H1 (cell line): ENCODE measurements at regions not wholly inside any gene's neighbourhood (a gene's known extent, or its start where the extent isn't known, plus 50 kb on each side); places are given as distances from the start of the nearest gene placed in this dataset.

ENCODE experiments used
- CTCF ChIA-PET: fragments of 300-600 bp; sonication (Branson Sonifier 250); formaldehyde crosslinking; loops from one replicate; lab custom pipeline; 2021; ENCODE audit not compliant: partially characterized antibody; lab: Charles Lee
- POLR2A ChIA-PET: fragments of 300-600 bp; sonication (Branson Sonifier 250); formaldehyde crosslinking; loops from one replicate; lab custom pipeline; 2021; ENCODE audit warnings: inconsistent platforms; ENCODE audit not compliant: partially characterized antibody; lab: Charles Lee
- DNase-seq, 2 experiments: peaks; one replicate each; pipeline versions ENCODE4 v3.0.0 to v3.0.0-alpha.2; 2010 to 2022; ENCODE audit warnings: low spot score in 2 of 2, low read depth in 1 of 2, mixed read lengths in 1 of 2
- FAIRE-seq: peaks from 2 replicates; lab custom pipeline; 2011; peaks lifted over from hg19 to GRCh38; lab: Jason Lieb, UNC
- H2AFZ ChIP-seq: 2 replicates; pipeline ENCODE4 v1.8.1; 2012; ENCODE audit warnings: low read length, inconsistent platforms
- H2AK5ac ChIP-seq: 2 replicates; pipeline ENCODE4 v1.6.1; 2013; ENCODE audit warnings: low read depth, low read length
- H2BK120ac ChIP-seq: replicated peaks from 2 replicates; pipeline ENCODE3; 2013; ENCODE audit warnings: low read depth, low read length, inconsistent platforms
- H2BK12ac ChIP-seq: 2 replicates; pipeline ENCODE4 v1.6.1; 2013; ENCODE audit warnings: low read depth, low read length
- H2BK15ac ChIP-seq: 2 replicates; pipeline ENCODE4 v1.6.1; 2013; ENCODE audit warnings: low read length
- H2BK20ac ChIP-seq: 2 replicates; pipeline ENCODE4 v1.6.1; 2013; ENCODE audit warnings: low read length
- H2BK5ac ChIP-seq: 2 replicates; pipeline ENCODE4 v1.6.1; 2013; ENCODE audit warnings: low read depth, low read length
- H3K14ac ChIP-seq: 2 replicates; pipeline ENCODE4 v1.6.1; 2013; ENCODE audit warnings: inconsistent platforms; ENCODE audit not compliant: insufficient read length
- H3K18ac ChIP-seq: 2 replicates; pipeline ENCODE4 v1.6.1; 2013; ENCODE audit warnings: low read length; ENCODE audit errors: extremely low read depth
- H3K23ac ChIP-seq: 2 replicates; pipeline ENCODE4 v1.6.1; 2013; ENCODE audit warnings: inconsistent platforms; ENCODE audit not compliant: insufficient read length
- H3K23me2 ChIP-seq: 2 replicates; pipeline ENCODE4 v1.6.1; 2013; ENCODE audit warnings: low read depth, low read length
- H3K27ac ChIP-seq: 2 replicates; pipeline ENCODE4 v1.6.1; 2011; ENCODE audit warnings: low read depth, low read length, inconsistent platforms
- H3K27me3 ChIP-seq, 4 experiments: replicated peaks in 1 of 4; 1 replicate in 1 of 4; 2 replicates in 3 of 4; pipeline versions ENCODE4 v1.6.1 to v1.8.1; 2011 to 2013; ENCODE audit warnings: low read length in 3 of 4, mild to moderate bottlenecking in 3 of 4, inconsistent platforms in 2 of 4, mixed read lengths in 2 of 4, moderate library complexity in 1 of 4; ENCODE audit not compliant: control insufficient read depth in 3 of 4, insufficient read depth in 3 of 4; ENCODE audit errors: extremely low read depth in 1 of 4
- H3K36me3 ChIP-seq, 4 experiments: 2 replicates each; pipeline versions ENCODE4 v1.6.1 to v1.8.1; 2011 to 2013; ENCODE audit warnings: mild to moderate bottlenecking in 4 of 4, low read length in 3 of 4, moderate library complexity in 2 of 4, control low read depth in 1 of 4, inconsistent platforms in 1 of 4; ENCODE audit not compliant: insufficient read depth in 4 of 4, control insufficient read depth in 2 of 4
- H3K4ac ChIP-seq: replicated peaks from 2 replicates; pipeline ENCODE3; 2013; ENCODE audit warnings: low read length, low read depth, mixed read lengths, inconsistent platforms; ENCODE audit not compliant: insufficient read length
- H3K4me1 ChIP-seq, 4 experiments: replicated peaks in 1 of 4; 1 replicate in 1 of 4; 2 replicates in 3 of 4; pipeline versions ENCODE4 v1.6.1 to v1.8.1; 2011 to 2013; ENCODE audit warnings: low read length in 3 of 4, inconsistent platforms in 2 of 4, mixed read lengths in 1 of 4; ENCODE audit not compliant: insufficient read depth in 4 of 4, control insufficient read depth in 3 of 4
- H3K4me2 ChIP-seq, 2 experiments: 2 replicates each; pipeline versions ENCODE4 v1.6.1 to v1.8.1; 2011 to 2013; ENCODE audit warnings: low read depth in 2 of 2, low read length in 2 of 2, control low read depth in 1 of 2, inconsistent platforms in 1 of 2, mild to moderate bottlenecking in 1 of 2; ENCODE audit not compliant: insufficient read depth in 1 of 2
- H3K4me3 ChIP-seq, 4 experiments: fragments of 200-600, 300-600 bp in 1 of 4; sonication (generic), shearing (Covaris generic), sonication (Bioruptor Twin) in 1 of 4; 2 replicates each; pipeline versions ENCODE4 v1.5.1 to v1.8.1; 2011 to 2016; ENCODE audit warnings: low read length in 4 of 4, low read depth in 3 of 4, control low read depth in 2 of 4, inconsistent platforms in 2 of 4, mild to moderate bottlenecking in 2 of 4, mixed read lengths in 1 of 4, moderate library complexity in 1 of 4; ENCODE audit not compliant: insufficient read depth in 2 of 4; ENCODE audit errors: extremely low read depth in 1 of 4
- H3K56ac ChIP-seq: replicated peaks from 2 replicates; pipeline ENCODE3; 2013; ENCODE audit warnings: low read depth, mild to moderate bottlenecking, mixed read lengths, low read length, inconsistent platforms; ENCODE audit not compliant: insufficient read length
- H3K79me1 ChIP-seq: 2 replicates; pipeline ENCODE4 v1.6.1; 2013; ENCODE audit warnings: low read depth, low read length, control low read depth
- H3K79me2 ChIP-seq, 2 experiments: 2 replicates each; pipeline versions ENCODE4 v1.6.1 to v1.8.1; 2012 to 2013; ENCODE audit warnings: low read length in 2 of 2, mild to moderate bottlenecking in 2 of 2, inconsistent platforms in 1 of 2; ENCODE audit not compliant: insufficient read depth in 2 of 2, control insufficient read depth in 1 of 2
- H3K9ac ChIP-seq, 4 experiments: replicated peaks in 1 of 4; 1 replicate in 1 of 4; 2 replicates in 3 of 4; pipeline versions ENCODE4 v1.6.1 to v1.8.1; 2011 to 2013; ENCODE audit warnings: low read depth in 3 of 4, low read length in 3 of 4, control low read depth in 2 of 4, mild to moderate bottlenecking in 2 of 4, moderate library complexity in 2 of 4, inconsistent platforms in 1 of 4; ENCODE audit errors: extremely low read depth in 1 of 4
- H3K9me3 ChIP-seq, 2 experiments: 2 replicates each; pipeline versions ENCODE4 v1.6.1 to v1.8.1; 2012 to 2013; ENCODE audit warnings: mild to moderate bottlenecking in 2 of 2, moderate library complexity in 2 of 2, control low read depth in 1 of 2, inconsistent platforms in 1 of 2, low read depth in 1 of 2, low read length in 1 of 2, mixed read lengths in 1 of 2; ENCODE audit not compliant: insufficient read depth in 2 of 2
- H4K20me1 ChIP-seq, 2 experiments: replicated peaks in 1 of 2; 2 replicates each; pipeline versions ENCODE3 to v1.8.1; 2011 to 2013; ENCODE audit warnings: inconsistent platforms in 2 of 2, low read length in 2 of 2, mild to moderate bottlenecking in 1 of 2; ENCODE audit not compliant: insufficient read depth in 2 of 2, control insufficient read depth in 1 of 2
- H4K5ac ChIP-seq: 2 replicates; pipeline ENCODE4 v1.6.1; 2013; ENCODE audit warnings: low read length, low read depth, mixed read lengths, inconsistent platforms; ENCODE audit not compliant: insufficient read length
- H4K8ac ChIP-seq: 2 replicates; pipeline ENCODE4 v1.8.0; 2013; ENCODE audit warnings: mild to moderate bottlenecking, moderate library complexity, low read length, inconsistent platforms; ENCODE audit not compliant: insufficient read depth; ENCODE audit errors: extremely low read depth
- H4K91ac ChIP-seq: replicated peaks from 2 replicates; pipeline ENCODE3; 2013; ENCODE audit warnings: low read length, mixed read lengths, inconsistent platforms; ENCODE audit not compliant: insufficient read length
- USF2 ChIP-seq: IDR thresholded peaks from 2 replicates; pipeline ENCODE4 v1.6.1; 2011; ENCODE audit warnings: low read length, improper control_type of control experiment

- no peaks in the 10 kb centered on the region for H3K27me3 ChIP-seq
- no peak overlapping the region for H3K18ac ChIP-seq
- H2BK120ac ChIP-seq, result no peak overlapping the region
- H2BK20ac ChIP-seq, result no peak overlapping the region
- no peak overlapping the region for H4K5ac ChIP-seq
- no peak overlapping the region for H3K56ac ChIP-seq
- H4K20me1 ChIP-seq, result no peaks in the 10 kb centered on the region
- no peak overlapping the region for H2BK5ac ChIP-seq
- no peak for DNase-seq
- H3K79me1 ChIP-seq, result no peaks in the 10 kb centered on the region
- no peaks in the 10 kb centered on the region for H3K36me3 ChIP-seq
- no peak overlapping the region for H3K27ac ChIP-seq
- H3K79me2 ChIP-seq, result no peaks in the 10 kb centered on the region
- no peak overlapping the region for H4K91ac ChIP-seq
- H3K14ac ChIP-seq, result no peak overlapping the region
- no peaks in the 10 kb centered on the region for H3K23me2 ChIP-seq
- H3K4me1 ChIP-seq, result no peaks in the 10 kb centered on the region
- no peaks in the 10 kb centered on the region for H3K9me3 ChIP-seq
- H3K4me3 ChIP-seq, result no peak overlapping the region
- CTCF ChIA-PET, result no interaction called here
- no peak overlapping the region for H3K9ac ChIP-seq
- POLR2A ChIA-PET, result no interaction called here
- FAIRE-seq, result no peak
- no peak overlapping the region for H4K8ac ChIP-seq
- no peak overlapping the region for H2AFZ ChIP-seq
- H3K4me2 ChIP-seq, result no peak overlapping the region
- no peak for TF ChIP-seq USF2
- no peak overlapping the region for H3K23ac ChIP-seq
- H2BK12ac ChIP-seq, result no peak overlapping the region
- no peak overlapping the region for H2BK15ac ChIP-seq
- no peak overlapping the region for H2AK5ac ChIP-seq
- no peak overlapping the region for H3K4ac ChIP-seq
Measured at GRCh38 chr7:79828866-79829265, 305.8 kb upstream of the GNAI1 start.
